WTC11 (cell line): ENCODE measurements at regions not wholly inside any gene's neighbourhood (a gene's known extent, or its start where the extent isn't known, plus 50 kb on each side); places are given as distances from the start of the nearest gene placed in this dataset.

Source experiments
- ATAC-seq: fragments of 200-7000 bp; cut with Tn5 transposase; 2 replicates; pipeline ENCODE4 v1.10.0; 2021; ENCODE audit warnings: mild to moderate bottlenecking, moderate library complexity
- CTCF ChIA-PET: fragments of 300-600 bp; sonication (Branson Sonifier 250); formaldehyde crosslinking; loops from one replicate; lab custom pipeline; 2021; ENCODE audit warnings: antibody characterized with exemption; lab: Charles Lee
- POLR2A ChIA-PET: fragments of 350-600 bp; sonication (Branson Sonifier 250); formaldehyde crosslinking; loops from one replicate; lab custom pipeline; 2021; ENCODE audit warnings: antibody characterized with exemption; lab: Charles Lee
- DNase-seq: peaks from one replicate; pipeline ENCODE4 v3.0.0; 2021; ENCODE audit warnings: low spot score
- H3K27ac Mint-ChIP-seq: 2 replicates; pipeline ENCODE4 v1.8.0; 2021; ENCODE audit warnings: mixed read lengths
- H3K27me3 Mint-ChIP-seq: 2 replicates; pipeline ENCODE4 v1.8.0; 2021; ENCODE audit warnings: low read depth, mild to moderate bottlenecking, moderate library complexity, mixed read lengths
- H3K36me3 Mint-ChIP-seq: 2 replicates; pipeline ENCODE4 v1.8.0; 2021; ENCODE audit warnings: mixed read lengths
- H3K4me1 Mint-ChIP-seq: 2 replicates; pipeline ENCODE4 v1.8.0; 2022; ENCODE audit warnings: mixed read lengths
- H3K4me3 Mint-ChIP-seq: 2 replicates; pipeline ENCODE4 v1.8.0; 2021; ENCODE audit warnings: mild to moderate bottlenecking, moderate library complexity, mixed read lengths
- H3K9me3 Mint-ChIP-seq: 2 replicates; pipeline ENCODE4 v1.8.0; 2021; ENCODE audit warnings: mixed read lengths
- GABPB1 ChIP-seq: sonication (generic); formaldehyde crosslinking; IDR thresholded peaks from 2 replicates; pipeline ENCODE4 v1.8.1; 2023; ENCODE audit warnings: mild to moderate bottlenecking, missing genetic modification reagents
- RELA ChIP-seq: sonication (generic); formaldehyde crosslinking; IDR thresholded peaks from 2 replicates; pipeline ENCODE4 v1.8.1; 2022; ENCODE audit warnings: missing genetic modification reagents, mild to moderate bottlenecking, borderline replicate concordance
- SMAD3 ChIP-seq: sonication (generic); formaldehyde crosslinking; IDR thresholded peaks from 2 replicates; pipeline ENCODE4 v1.8.0; 2022; ENCODE audit warnings: missing genetic modification reagents, mild to moderate bottlenecking, borderline replicate concordance
- ZBTB21 ChIP-seq: sonication (generic); formaldehyde crosslinking; IDR thresholded peaks from 2 replicates; pipeline ENCODE4 v1.8.1; 2023; ENCODE audit warnings: mild to moderate bottlenecking, missing genetic modification reagents, borderline replicate concordance
- ZNF121 ChIP-seq: sonication (generic); formaldehyde crosslinking; IDR thresholded peaks from 2 replicates; pipeline ENCODE4 v1.8.0; 2023; ENCODE audit warnings: missing genetic modification reagents
- ZNF416 ChIP-seq: fragments of 250-450 bp; sonication (Bioruptor Pico); IDR thresholded peaks from 2 replicates; pipeline ENCODE4 v1.9.0; 2021; ENCODE audit warnings: mild to moderate bottlenecking, inconsistent platforms
- TF ChIP-seq, protein P1 (sequence below): fragments of 250-450 bp; sonication (Bioruptor Pico); IDR thresholded peaks from 2 replicates; pipeline ENCODE4 v1.9.0; 2021; ENCODE audit warnings: moderate library complexity, mild to moderate bottlenecking, inconsistent platforms, borderline replicate concordance
- TF ChIP-seq, protein P2 (sequence below): sonication (generic); formaldehyde crosslinking; IDR thresholded peaks from 2 replicates; pipeline ENCODE4 v1.8.1; 2022; ENCODE audit warnings: missing genetic modification reagents, borderline replicate concordance
- TF ChIP-seq, protein P3 (sequence below): sonication (generic); formaldehyde crosslinking; IDR thresholded peaks from 2 replicates; pipeline ENCODE4 v1.8.0; 2023; ENCODE audit warnings: missing genetic modification reagents, mild to moderate bottlenecking, borderline replicate concordance
- TF ChIP-seq, protein P4 (sequence below): sonication (generic); formaldehyde crosslinking; IDR thresholded peaks from 2 replicates; pipeline ENCODE4 v1.8.1; 2022; ENCODE audit warnings: mild to moderate bottlenecking, missing genetic modification reagents, moderate library complexity, borderline replicate concordance
- TF ChIP-seq, protein P5 (sequence below): fragments of 250-450 bp; sonication (Bioruptor Pico); conservative IDR thresholded peaks from 2 replicates; pipeline ENCODE4 v1.9.0; 2021; ENCODE audit warnings: mild to moderate bottlenecking
- TF ChIP-seq, protein P6 (sequence below): sonication (generic); formaldehyde crosslinking; conservative IDR thresholded peaks from 2 replicates; pipeline ENCODE4 v1.8.1; 2023; ENCODE audit warnings: mild to moderate bottlenecking, low read depth, missing genetic modification reagents, moderate library complexity
- TF ChIP-seq, protein P7 (sequence below): sonication (generic); formaldehyde crosslinking; IDR thresholded peaks from 2 replicates; pipeline ENCODE4 v1.8.1; 2023; ENCODE audit warnings: mild to moderate bottlenecking, missing genetic modification reagents
- TF ChIP-seq, protein P8 (sequence below): sonication (generic); formaldehyde crosslinking; conservative IDR thresholded peaks from 2 replicates; pipeline ENCODE4 v1.8.1; 2022; ENCODE audit warnings: mild to moderate bottlenecking, missing genetic modification reagents

DNA sequence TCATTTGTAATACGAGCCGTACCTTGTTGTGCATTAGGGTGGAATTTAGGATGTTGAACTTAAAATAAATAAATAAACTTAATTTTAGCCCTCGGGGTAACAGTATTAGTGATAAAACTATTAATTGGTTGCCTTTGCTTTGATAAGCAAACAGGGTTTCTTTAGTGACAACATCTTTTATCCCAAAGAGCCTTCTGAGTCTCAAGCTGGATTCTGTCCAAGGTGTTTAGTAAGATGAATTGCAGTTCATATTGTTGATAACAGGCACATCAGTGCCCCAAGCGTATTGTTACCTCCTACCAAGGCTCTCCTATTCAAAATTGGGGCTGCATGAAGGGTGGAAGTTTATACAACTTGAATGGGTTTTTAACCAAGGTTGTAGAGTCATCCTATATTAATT is 144.4 kb upstream of the CELF2 start:
- POLR2A ChIA-PET = no interaction called here
- Mint-ChIP-seq H3K36me3 (no peaks in the 10 kb centered on the region), H3K27ac (no peak overlapping the region), H3K4me1 (peaks cover 24% of the 10 kb centered on the region), H3K27me3 (no peaks in the 10 kb centered on the region), H3K9me3 (no peaks in the 10 kb centered on the region), H3K4me3 (no peak overlapping the region)
- ATAC-seq = no peak
- CTCF ChIA-PET = no interaction called here
- TF ChIP-seq, protein P1, sequence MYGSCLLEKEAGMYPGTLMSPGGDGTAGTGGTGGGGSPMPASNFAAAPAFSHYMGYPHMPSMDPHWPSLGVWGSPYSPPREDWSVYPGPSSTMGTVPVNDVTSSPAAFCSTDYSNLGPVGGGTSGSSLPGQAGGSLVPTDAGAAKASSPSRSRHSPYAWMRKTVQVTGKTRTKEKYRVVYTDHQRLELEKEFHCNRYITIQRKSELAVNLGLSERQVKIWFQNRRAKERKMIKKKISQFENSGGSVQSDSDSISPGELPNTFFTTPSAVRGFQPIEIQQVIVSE = no peak
- TF ChIP-seq, protein P2, sequence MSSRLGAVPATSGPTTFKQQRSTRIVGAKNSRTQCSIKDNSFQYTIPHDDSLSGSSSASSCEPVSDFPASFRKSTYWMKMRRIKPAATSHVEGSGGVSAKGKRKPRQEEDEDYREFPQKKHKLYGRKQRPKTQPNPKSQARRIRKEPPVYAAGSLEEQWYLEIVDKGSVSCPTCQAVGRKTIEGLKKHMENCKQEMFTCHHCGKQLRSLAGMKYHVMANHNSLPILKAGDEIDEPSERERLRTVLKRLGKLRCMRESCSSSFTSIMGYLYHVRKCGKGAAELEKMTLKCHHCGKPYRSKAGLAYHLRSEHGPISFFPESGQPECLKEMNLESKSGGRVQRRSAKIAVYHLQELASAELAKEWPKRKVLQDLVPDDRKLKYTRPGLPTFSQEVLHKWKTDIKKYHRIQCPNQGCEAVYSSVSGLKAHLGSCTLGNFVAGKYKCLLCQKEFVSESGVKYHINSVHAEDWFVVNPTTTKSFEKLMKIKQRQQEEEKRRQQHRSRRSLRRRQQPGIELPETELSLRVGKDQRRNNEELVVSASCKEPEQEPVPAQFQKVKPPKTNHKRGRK (CRISPR knock-in tag) = no peak
- TF ChIP-seq SMAD3 (CRISPR knock-in tag) (no peak), GABPB1 (CRISPR knock-in tag) (no peak), ZNF121 (no peak), RELA (CRISPR knock-in tag) (no peak)
- TF ChIP-seq, protein P3, sequence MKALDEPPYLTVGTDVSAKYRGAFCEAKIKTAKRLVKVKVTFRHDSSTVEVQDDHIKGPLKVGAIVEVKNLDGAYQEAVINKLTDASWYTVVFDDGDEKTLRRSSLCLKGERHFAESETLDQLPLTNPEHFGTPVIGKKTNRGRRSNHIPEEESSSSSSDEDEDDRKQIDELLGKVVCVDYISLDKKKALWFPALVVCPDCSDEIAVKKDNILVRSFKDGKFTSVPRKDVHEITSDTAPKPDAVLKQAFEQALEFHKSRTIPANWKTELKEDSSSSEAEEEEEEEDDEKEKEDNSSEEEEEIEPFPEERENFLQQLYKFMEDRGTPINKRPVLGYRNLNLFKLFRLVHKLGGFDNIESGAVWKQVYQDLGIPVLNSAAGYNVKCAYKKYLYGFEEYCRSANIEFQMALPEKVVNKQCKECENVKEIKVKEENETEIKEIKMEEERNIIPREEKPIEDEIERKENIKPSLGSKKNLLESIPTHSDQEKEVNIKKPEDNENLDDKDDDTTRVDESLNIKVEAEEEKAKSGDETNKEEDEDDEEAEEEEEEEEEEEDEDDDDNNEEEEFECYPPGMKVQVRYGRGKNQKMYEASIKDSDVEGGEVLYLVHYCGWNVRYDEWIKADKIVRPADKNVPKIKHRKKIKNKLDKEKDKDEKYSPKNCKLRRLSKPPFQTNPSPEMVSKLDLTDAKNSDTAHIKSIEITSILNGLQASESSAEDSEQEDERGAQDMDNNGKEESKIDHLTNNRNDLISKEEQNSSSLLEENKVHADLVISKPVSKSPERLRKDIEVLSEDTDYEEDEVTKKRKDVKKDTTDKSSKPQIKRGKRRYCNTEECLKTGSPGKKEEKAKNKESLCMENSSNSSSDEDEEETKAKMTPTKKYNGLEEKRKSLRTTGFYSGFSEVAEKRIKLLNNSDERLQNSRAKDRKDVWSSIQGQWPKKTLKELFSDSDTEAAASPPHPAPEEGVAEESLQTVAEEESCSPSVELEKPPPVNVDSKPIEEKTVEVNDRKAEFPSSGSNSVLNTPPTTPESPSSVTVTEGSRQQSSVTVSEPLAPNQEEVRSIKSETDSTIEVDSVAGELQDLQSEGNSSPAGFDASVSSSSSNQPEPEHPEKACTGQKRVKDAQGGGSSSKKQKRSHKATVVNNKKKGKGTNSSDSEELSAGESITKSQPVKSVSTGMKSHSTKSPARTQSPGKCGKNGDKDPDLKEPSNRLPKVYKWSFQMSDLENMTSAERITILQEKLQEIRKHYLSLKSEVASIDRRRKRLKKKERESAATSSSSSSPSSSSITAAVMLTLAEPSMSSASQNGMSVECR (CRISPR knock-in tag) = no peak
- TF ChIP-seq, protein P4, sequence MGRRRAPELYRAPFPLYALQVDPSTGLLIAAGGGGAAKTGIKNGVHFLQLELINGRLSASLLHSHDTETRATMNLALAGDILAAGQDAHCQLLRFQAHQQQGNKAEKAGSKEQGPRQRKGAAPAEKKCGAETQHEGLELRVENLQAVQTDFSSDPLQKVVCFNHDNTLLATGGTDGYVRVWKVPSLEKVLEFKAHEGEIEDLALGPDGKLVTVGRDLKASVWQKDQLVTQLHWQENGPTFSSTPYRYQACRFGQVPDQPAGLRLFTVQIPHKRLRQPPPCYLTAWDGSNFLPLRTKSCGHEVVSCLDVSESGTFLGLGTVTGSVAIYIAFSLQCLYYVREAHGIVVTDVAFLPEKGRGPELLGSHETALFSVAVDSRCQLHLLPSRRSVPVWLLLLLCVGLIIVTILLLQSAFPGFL (CRISPR knock-in tag) = no peak
- TF ChIP-seq, protein P5, sequence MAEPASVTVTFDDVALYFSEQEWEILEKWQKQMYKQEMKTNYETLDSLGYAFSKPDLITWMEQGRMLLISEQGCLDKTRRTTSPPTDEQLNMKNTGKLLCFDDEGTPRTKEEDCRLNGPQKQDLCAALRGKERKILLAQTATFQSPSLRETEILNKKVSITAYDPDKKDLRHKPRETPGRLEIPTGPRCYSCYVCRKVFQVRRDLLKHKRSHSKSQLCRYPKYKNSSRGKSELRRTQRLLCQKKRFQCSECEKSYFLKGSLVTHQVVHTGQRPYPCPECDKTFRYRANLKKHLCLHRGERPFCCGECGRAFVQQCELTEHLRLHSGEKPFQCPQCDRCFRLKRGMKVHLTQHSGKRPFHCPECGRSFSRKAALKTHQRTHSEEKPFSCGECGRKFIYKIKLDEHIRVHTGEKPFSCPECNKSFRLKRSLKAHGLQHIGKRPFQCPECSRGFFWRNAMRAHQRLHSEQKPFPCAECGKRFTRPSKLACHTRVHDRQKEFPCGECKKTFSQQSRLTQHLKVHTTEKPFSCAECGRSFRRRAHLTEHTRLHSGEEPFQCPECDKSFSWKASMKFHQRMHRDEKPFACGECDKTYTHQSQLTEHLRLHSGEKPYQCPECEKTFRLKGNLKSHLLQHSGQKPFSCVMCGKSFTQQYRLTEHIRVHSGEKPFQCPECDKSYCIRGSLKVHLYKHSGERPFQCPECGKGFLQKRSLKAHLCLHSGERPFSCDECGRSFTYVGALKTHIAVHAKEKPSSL (CRISPR knock-in tag) = no peak
- TF ChIP-seq, protein P6, sequence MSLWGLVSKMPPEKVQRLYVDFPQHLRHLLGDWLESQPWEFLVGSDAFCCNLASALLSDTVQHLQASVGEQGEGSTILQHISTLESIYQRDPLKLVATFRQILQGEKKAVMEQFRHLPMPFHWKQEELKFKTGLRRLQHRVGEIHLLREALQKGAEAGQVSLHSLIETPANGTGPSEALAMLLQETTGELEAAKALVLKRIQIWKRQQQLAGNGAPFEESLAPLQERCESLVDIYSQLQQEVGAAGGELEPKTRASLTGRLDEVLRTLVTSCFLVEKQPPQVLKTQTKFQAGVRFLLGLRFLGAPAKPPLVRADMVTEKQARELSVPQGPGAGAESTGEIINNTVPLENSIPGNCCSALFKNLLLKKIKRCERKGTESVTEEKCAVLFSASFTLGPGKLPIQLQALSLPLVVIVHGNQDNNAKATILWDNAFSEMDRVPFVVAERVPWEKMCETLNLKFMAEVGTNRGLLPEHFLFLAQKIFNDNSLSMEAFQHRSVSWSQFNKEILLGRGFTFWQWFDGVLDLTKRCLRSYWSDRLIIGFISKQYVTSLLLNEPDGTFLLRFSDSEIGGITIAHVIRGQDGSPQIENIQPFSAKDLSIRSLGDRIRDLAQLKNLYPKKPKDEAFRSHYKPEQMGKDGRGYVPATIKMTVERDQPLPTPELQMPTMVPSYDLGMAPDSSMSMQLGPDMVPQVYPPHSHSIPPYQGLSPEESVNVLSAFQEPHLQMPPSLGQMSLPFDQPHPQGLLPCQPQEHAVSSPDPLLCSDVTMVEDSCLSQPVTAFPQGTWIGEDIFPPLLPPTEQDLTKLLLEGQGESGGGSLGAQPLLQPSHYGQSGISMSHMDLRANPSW (CRISPR knock-in tag) = no peak
- DNase-seq = no peak

DNA sequence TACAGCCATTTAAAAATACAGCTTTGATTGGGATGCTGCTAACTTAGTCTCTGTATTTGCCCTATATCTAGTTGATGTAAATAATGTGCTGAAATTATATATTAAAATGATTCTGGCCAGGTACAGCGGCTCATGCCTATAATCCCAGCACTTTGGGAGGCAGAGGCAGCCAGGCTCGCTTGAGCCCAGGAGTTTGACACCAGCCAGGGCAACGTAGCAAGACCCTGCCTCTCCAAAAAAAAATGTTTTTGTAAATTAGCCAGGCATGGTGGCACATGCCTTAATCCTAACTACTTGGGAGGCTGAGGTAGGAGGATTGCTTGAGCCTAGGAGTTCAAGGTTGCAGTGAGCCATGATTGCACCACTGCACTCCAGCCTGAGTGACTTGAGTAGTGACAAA is 143.8 kb upstream of the CELF2 start:
- Mint-ChIP-seq H3K27me3 (no peaks in the 10 kb centered on the region), H3K36me3 (no peaks in the 10 kb centered on the region), H3K4me3 (no peak overlapping the region), H3K4me1 (peaks cover 24% of the 10 kb centered on the region), H3K27ac (no peak overlapping the region), H3K9me3 (no peaks in the 10 kb centered on the region)
- DNase-seq (no peak), ATAC-seq (no peak)
- ChIA-PET CTCF (no interaction called here), POLR2A (no interaction called here)
- no peak for TF ChIP-seq ZBTB21 (CRISPR knock-in tag)
- TF ChIP-seq, protein P7, sequence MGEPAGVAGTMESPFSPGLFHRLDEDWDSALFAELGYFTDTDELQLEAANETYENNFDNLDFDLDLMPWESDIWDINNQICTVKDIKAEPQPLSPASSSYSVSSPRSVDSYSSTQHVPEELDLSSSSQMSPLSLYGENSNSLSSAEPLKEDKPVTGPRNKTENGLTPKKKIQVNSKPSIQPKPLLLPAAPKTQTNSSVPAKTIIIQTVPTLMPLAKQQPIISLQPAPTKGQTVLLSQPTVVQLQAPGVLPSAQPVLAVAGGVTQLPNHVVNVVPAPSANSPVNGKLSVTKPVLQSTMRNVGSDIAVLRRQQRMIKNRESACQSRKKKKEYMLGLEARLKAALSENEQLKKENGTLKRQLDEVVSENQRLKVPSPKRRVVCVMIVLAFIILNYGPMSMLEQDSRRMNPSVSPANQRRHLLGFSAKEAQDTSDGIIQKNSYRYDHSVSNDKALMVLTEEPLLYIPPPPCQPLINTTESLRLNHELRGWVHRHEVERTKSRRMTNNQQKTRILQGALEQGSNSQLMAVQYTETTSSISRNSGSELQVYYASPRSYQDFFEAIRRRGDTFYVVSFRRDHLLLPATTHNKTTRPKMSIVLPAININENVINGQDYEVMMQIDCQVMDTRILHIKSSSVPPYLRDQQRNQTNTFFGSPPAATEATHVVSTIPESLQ (CRISPR knock-in tag) = no peak
- TF ChIP-seq ZNF416 (CRISPR knock-in tag) = no peak
- TF ChIP-seq, protein P8, sequence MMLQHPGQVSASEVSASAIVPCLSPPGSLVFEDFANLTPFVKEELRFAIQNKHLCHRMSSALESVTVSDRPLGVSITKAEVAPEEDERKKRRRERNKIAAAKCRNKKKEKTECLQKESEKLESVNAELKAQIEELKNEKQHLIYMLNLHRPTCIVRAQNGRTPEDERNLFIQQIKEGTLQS (CRISPR knock-in tag) = no peak
- TF ChIP-seq ZNF121 = peak; percentile 83
